Hepatocyte (in vitro differentiated cells): ENCODE measurements at regions not wholly inside any gene's neighbourhood (a gene's known extent, or its start where the extent isn't known, plus 50 kb on each side); places are given as distances from the start of the nearest gene placed in this dataset.
"Not testable (repeated sequence)": the region's sequence is repeated elsewhere in the genome, so short reads cannot be mapped to it uniquely, and the experiment has no call there.

ENCODE experiments used
- DNase-seq: peaks from one replicate; pipeline ENCODE4 v3.0.0-alpha.2; 2016; ENCODE audit warnings: low spot score
- H2AFZ ChIP-seq: fragments of 200-600 bp; sonication (generic); 2 replicates; pipeline ENCODE4 v1.6.0; 2016; ENCODE audit warnings: antibody characterized with exemption, mild to moderate bottlenecking
- H3K27ac ChIP-seq: fragments of 200-600 bp; sonication (generic); 2 replicates; pipeline ENCODE4 v1.5.1; 2016; ENCODE audit warnings: mild to moderate bottlenecking
- H3K27me3 ChIP-seq: fragments of 200-600 bp; sonication (generic); 2 replicates; pipeline ENCODE4 v1.6.1; 2016
- H3K36me3 ChIP-seq: fragments of 200-600 bp; sonication (generic); replicated peaks from 2 replicates; pipeline ENCODE4 v1.5.1; 2016; ENCODE audit warnings: low read depth; ENCODE audit not compliant: insufficient read depth
- H3K4me1 ChIP-seq: fragments of 200-600 bp; sonication (generic); 2 replicates; pipeline ENCODE4 v1.5.1; 2016; ENCODE audit warnings: mild to moderate bottlenecking, moderate library complexity; ENCODE audit not compliant: insufficient read depth
- H3K4me2 ChIP-seq: fragments of 200-600 bp; sonication (generic); 2 replicates; pipeline ENCODE4 v1.6.0; 2016
- H3K4me3 ChIP-seq: fragments of 200-600 bp; sonication (generic); 2 replicates; pipeline ENCODE4 v1.5.1; 2016; ENCODE audit warnings: mild to moderate bottlenecking
- H3K79me2 ChIP-seq: fragments of 200-600 bp; sonication (generic); 2 replicates; pipeline ENCODE4 v1.6.0; 2017; ENCODE audit warnings: mild to moderate bottlenecking
- H3K9me2 ChIP-seq: fragments of 200-600 bp; sonication (generic); replicated peaks from 2 replicates; pipeline ENCODE4 v1.6.0; 2017; ENCODE audit warnings: mild to moderate bottlenecking; ENCODE audit not compliant: insufficient read depth
- H3K9me3 ChIP-seq: fragments of 200-600 bp; sonication (generic); 2 replicates; pipeline ENCODE4 v1.5.1; 2016; ENCODE audit warnings: low read depth, mild to moderate bottlenecking
- H4K20me1 ChIP-seq: fragments of 200-600 bp; sonication (generic); 2 replicates; pipeline ENCODE4 v1.6.0; 2016; ENCODE audit warnings: mild to moderate bottlenecking; ENCODE audit not compliant: insufficient read depth, poor library complexity, severe bottlenecking
- CTCF ChIP-seq: fragments of 200-600 bp; sonication (generic); IDR thresholded peaks from 2 replicates; pipeline ENCODE4 v1.5.1; 2016; ENCODE audit warnings: antibody characterized with exemption, mild to moderate bottlenecking; ENCODE audit not compliant: poor library complexity
- EZH2 ChIP-seq: fragments of 200-600 bp; sonication (generic); IDR thresholded peaks from 2 replicates; pipeline ENCODE4 v1.6.1; 2016; ENCODE audit warnings: antibody characterized with exemption, mild to moderate bottlenecking, borderline replicate concordance
- EZH2phosphoT487 ChIP-seq: fragments of 200-600 bp; sonication (generic); IDR thresholded peaks from one replicate; pipeline ENCODE4 v1.6.1; 2018; ENCODE audit warnings: antibody characterized with exemption, mild to moderate bottlenecking, low read depth, moderate library complexity; ENCODE audit not compliant: unreplicated experiment, severe bottlenecking
- WGBS: methylation state at CpG from one replicate; pipeline ENCODE4 v1.1.6; 2016; ENCODE audit warnings: low lambda C conversion rate; ENCODE audit errors: missing lambda C conversion rate; 5-methylcytosine and 5-hydroxymethylcytosine counted together

- H4K20me1 ChIP-seq, H3K79me2 ChIP-seq, H3K4me3 ChIP-seq, DNase-seq, H3K9me2 ChIP-seq, H2AFZ ChIP-seq, H3K9me3 ChIP-seq, H3K36me3 ChIP-seq, H3K4me1 ChIP-seq, H3K27me3 ChIP-seq, H3K27ac ChIP-seq, H3K4me2 ChIP-seq: not testable (repeated sequence)
- no CpG with 5 or more reads among the region's 1 CpG for WGBS
Observed at GRCh38 chr18:15164446-15164845, 416.5 kb downstream of the ANKRD30B start.

GRCh38 chr18:15165048-15165447 is 417.1 kb downstream of the ANKRD30B start:
- no peaks in the 10 kb centered on the region for H3K36me3 ChIP-seq
- H3K4me2 ChIP-seq, result no peak overlapping the region
- H3K27me3 ChIP-seq, result no peaks in the 10 kb centered on the region
- no peak overlapping the region for H2AFZ ChIP-seq
- WGBS, result 99% methylated on average over 19 of the region's 30 CpGs
- H4K20me1 ChIP-seq, result no peaks in the 10 kb centered on the region
- no peak overlapping the region for H3K4me3 ChIP-seq
- H3K9me3 ChIP-seq, result no peaks in the 10 kb centered on the region
- no peaks in the 10 kb centered on the region for H3K79me2 ChIP-seq
- TF ChIP-seq CTCF (no peak), EZH2phosphoT487 (no peak), EZH2 (no peak)
- no peak overlapping the region for H3K27ac ChIP-seq
- H3K4me1 ChIP-seq, result no peaks in the 10 kb centered on the region
- H3K9me2 ChIP-seq, result no peaks in the 10 kb centered on the region
- DNase-seq, result no peak

- not testable (repeated sequence) for H3K9me2 ChIP-seq, H2AFZ ChIP-seq, H3K4me2 ChIP-seq, H3K27ac ChIP-seq, H3K9me3 ChIP-seq, H4K20me1 ChIP-seq, H3K4me1 ChIP-seq, H3K79me2 ChIP-seq, H3K36me3 ChIP-seq, DNase-seq, H3K27me3 ChIP-seq, H3K4me3 ChIP-seq
- WGBS, result 43% methylated on average over 2 of the region's 2 CpGs
Observed at GRCh38 chr18:15193028-15193427, 445.1 kb downstream of the ANKRD30B start.

GRCh38 chr18:15193813-15194212 is 445.8 kb downstream of the ANKRD30B start:
- WGBS, result 55% methylated on average over 3 of the region's 3 CpGs
- not testable (repeated sequence) for H4K20me1 ChIP-seq, DNase-seq, H2AFZ ChIP-seq, H3K36me3 ChIP-seq, H3K4me3 ChIP-seq, H3K9me3 ChIP-seq, H3K4me1 ChIP-seq, H3K27ac ChIP-seq, H3K27me3 ChIP-seq, H3K4me2 ChIP-seq, H3K9me2 ChIP-seq, H3K79me2 ChIP-seq

- peak; percentile 2 for DNase-seq
- H3K4me3 ChIP-seq, result not testable (repeated sequence)
Observed at GRCh38 chr18:15197338-15198115, 449.6 kb downstream of the ANKRD30B start.

More at GRCh38 chr18:15197338-15198115, 449.6 kb downstream of the ANKRD30B start:
- not testable (repeated sequence) for H3K4me2 ChIP-seq, H3K79me2 ChIP-seq, H4K20me1 ChIP-seq, H3K9me2 ChIP-seq, H3K9me3 ChIP-seq, H3K4me1 ChIP-seq, H3K27me3 ChIP-seq, H3K27ac ChIP-seq, H3K36me3 ChIP-seq, H2AFZ ChIP-seq
- WGBS, result 84% methylated on average over 25 of the region's 58 CpGs
